MM.1S (cell line): ENCODE measurements at regions not wholly inside any gene's neighbourhood (a gene's known extent, or its start where the extent isn't known, plus 50 kb on each side); places are given as distances from the start of the nearest gene placed in this dataset.
A peak's percentile ranks its signal among the peaks of the same experiment; 100 is the strongest.
"Not testable (repeated sequence)": the region's sequence is repeated elsewhere in the genome, so short reads cannot be mapped to it uniquely, and the experiment has no call there.

Experiments
- DNase-seq: peaks from one replicate; pipeline ENCODE4 v3.0.0-alpha.2; 2015
- H2AFZ ChIP-seq: fragments of 300-600 bp; sonication (generic); 2 replicates; pipeline ENCODE4 v1.6.0; 2016; ENCODE audit warnings: antibody characterized with exemption, low read length
- H3F3A ChIP-seq: fragments of 300-600 bp; sonication (generic); 2 replicates; pipeline ENCODE4 v1.6.1; 2016; ENCODE audit warnings: mild to moderate bottlenecking, antibody characterized with exemption, low read length, moderate library complexity, mixed read lengths; ENCODE audit not compliant: insufficient read depth
- H3K27ac ChIP-seq: fragments of 300-600 bp; sonication (generic); 2 replicates; pipeline ENCODE4 v1.5.1; 2016; ENCODE audit warnings: mild to moderate bottlenecking, low read length
- H3K27me3 ChIP-seq: fragments of 300-600 bp; sonication (generic); replicated peaks from 2 replicates; pipeline ENCODE4 v1.6.0; 2016; ENCODE audit warnings: low read length; ENCODE audit not compliant: insufficient read depth
- H3K36me3 ChIP-seq: fragments of 300-600 bp; sonication (generic); replicated peaks from 2 replicates; pipeline ENCODE4 v1.6.1; 2016; ENCODE audit warnings: mild to moderate bottlenecking, low read length, mixed read lengths; ENCODE audit not compliant: insufficient read depth
- H3K4me1 ChIP-seq: fragments of 300-600 bp; sonication (generic); 2 replicates; pipeline ENCODE4 v1.6.1; 2016; ENCODE audit warnings: low read length, mixed read lengths
- H3K4me2 ChIP-seq: fragments of 300-600 bp; sonication (generic); 2 replicates; pipeline ENCODE4 v1.6.0; 2016; ENCODE audit warnings: low read depth, low read length
- H3K4me3 ChIP-seq: fragments of 300-600 bp; sonication (generic); 2 replicates; pipeline ENCODE4 v1.5.1; 2016; ENCODE audit warnings: low read length, mixed read lengths
- H3K79me2 ChIP-seq: fragments of 300-600 bp; sonication (generic); 2 replicates; pipeline ENCODE4 v1.6.1; 2016; ENCODE audit warnings: mixed run types, low read length, mixed read lengths
- H3K9ac ChIP-seq: fragments of 300-600 bp; sonication (generic); 2 replicates; pipeline ENCODE4 v1.6.1; 2016; ENCODE audit warnings: low read length, mixed read lengths
- H3K9me2 ChIP-seq: fragments of 300-600 bp; sonication (generic); replicated peaks from 2 replicates; pipeline ENCODE4 v1.6.1; 2016; ENCODE audit warnings: mild to moderate bottlenecking, low read length, mixed read lengths; ENCODE audit not compliant: insufficient read depth
- H3K9me3 ChIP-seq: fragments of 300-600 bp; sonication (generic); replicated peaks from 2 replicates; pipeline ENCODE4 v1.6.1; 2016; ENCODE audit warnings: mild to moderate bottlenecking, low read length, mixed read lengths; ENCODE audit not compliant: insufficient read depth
- H4K20me1 ChIP-seq: fragments of 300-600 bp; sonication (generic); 2 replicates; pipeline ENCODE4 v1.6.1; 2016; ENCODE audit warnings: mild to moderate bottlenecking, low read length, moderate library complexity, mixed read lengths; ENCODE audit not compliant: insufficient read depth
- TF ChIP-seq, protein P1 (sequence below): fragments of 300-600 bp; sonication (generic); IDR thresholded peaks from 2 replicates; pipeline ENCODE4 v1.5.1; 2016; ENCODE audit warnings: antibody characterized with exemption, low read length, mixed read lengths

DNA sequence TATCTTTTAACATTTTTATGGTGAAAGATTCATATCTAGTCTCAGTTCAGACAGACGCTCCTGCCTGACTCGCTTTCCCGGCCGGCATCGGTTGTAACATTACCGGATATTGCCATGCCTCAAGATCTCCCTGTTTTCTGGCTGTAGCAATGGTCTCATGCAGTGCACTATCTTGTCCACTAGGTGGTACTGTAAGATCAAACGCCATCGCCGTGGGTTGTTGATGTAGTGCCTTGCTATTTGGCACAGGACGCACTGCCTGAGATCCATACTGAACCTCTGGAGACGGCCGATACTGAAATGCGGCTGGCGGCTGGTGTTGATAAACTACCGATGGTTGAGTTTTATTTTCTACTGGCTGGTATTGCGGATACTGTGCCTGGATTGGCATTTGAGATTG, 75.9 kb upstream of the ZNF195 start:
- not testable (repeated sequence) for H3K27me3 ChIP-seq, H3K27ac ChIP-seq, H3K9ac ChIP-seq, H4K20me1 ChIP-seq, H3K4me1 ChIP-seq, H2AFZ ChIP-seq, H3K36me3 ChIP-seq, H3F3A ChIP-seq, H3K9me2 ChIP-seq, H3K79me2 ChIP-seq, H3K9me3 ChIP-seq
- Histone ChIP-seq H3K4me3 (peak overlapping the region; percentile 31; the same call in 1 of the 2 replicates), H3K4me2 (peak overlapping the region; percentile 41; the same call in 1 of the 2 replicates)
- TF ChIP-seq, protein P1, sequence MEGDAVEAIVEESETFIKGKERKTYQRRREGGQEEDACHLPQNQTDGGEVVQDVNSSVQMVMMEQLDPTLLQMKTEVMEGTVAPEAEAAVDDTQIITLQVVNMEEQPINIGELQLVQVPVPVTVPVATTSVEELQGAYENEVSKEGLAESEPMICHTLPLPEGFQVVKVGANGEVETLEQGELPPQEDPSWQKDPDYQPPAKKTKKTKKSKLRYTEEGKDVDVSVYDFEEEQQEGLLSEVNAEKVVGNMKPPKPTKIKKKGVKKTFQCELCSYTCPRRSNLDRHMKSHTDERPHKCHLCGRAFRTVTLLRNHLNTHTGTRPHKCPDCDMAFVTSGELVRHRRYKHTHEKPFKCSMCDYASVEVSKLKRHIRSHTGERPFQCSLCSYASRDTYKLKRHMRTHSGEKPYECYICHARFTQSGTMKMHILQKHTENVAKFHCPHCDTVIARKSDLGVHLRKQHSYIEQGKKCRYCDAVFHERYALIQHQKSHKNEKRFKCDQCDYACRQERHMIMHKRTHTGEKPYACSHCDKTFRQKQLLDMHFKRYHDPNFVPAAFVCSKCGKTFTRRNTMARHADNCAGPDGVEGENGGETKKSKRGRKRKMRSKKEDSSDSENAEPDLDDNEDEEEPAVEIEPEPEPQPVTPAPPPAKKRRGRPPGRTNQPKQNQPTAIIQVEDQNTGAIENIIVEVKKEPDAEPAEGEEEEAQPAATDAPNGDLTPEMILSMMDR, result peak; percentile 61
- DNase-seq, result peak; percentile 45

DNA sequence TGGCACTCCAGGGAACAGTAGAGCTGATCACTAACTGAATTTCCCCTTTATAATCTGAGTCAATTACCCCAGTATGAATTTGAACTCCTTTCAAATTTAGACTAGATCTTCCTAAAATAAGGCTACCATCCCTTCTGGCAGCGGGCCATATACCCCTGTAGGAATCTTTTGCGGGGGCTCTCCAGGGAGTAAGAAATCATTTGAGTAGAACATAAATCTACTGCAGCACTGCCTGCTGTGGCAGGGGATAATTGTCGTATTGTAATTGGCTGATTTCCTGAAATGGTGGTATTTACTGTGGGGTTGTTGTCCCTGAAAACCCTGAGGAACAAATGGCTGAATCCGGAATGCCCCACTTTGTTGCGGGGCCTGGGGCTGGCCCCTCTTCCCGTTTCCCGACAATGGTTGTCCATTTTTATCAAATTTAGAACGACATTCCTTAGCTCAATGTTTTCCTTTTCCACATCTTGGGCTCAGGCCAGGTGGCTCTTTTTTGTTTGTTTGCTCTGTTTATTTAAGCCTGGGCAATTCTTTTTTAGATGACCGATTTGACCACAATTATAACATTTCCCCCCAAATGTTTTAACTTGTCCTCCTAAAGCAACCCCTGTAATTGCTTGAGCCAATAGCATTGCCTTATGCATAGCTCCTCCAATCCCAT, 74.8 kb upstream of the ZNF195 start:
- H3K36me3 ChIP-seq, H3K79me2 ChIP-seq, H3K4me2 ChIP-seq: not testable (repeated sequence)

DNA sequence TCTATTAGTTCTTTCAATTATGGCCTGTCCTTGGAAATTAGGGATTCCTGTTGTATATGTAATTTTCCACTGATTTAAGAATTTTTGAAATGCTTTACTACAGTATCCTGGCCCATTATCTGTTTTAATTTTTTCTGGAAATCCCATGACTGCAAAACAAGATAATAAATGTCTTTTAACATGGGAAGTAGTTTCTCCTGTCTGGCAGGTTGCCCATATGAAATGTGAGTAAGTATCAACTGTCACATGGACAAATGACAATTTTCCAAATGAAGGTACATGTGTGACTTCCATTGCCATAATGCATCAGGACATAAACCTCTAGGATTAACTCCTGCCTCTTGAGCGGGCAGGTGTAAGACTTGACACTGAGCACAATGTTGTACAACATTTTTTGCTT, 71.9 kb upstream of the ZNF195 start:
- not testable (repeated sequence) for H3F3A ChIP-seq, H3K4me3 ChIP-seq, H3K36me3 ChIP-seq, H2AFZ ChIP-seq, H3K9me2 ChIP-seq, H3K27ac ChIP-seq, H3K27me3 ChIP-seq, H3K9ac ChIP-seq, H4K20me1 ChIP-seq, H3K4me2 ChIP-seq, H3K9me3 ChIP-seq, H3K79me2 ChIP-seq, H3K4me1 ChIP-seq, DNase-seq

More for the DNA sequence above, 74.8 kb upstream of the ZNF195 start:
- not testable (repeated sequence) for DNase-seq, H4K20me1 ChIP-seq, H3K9ac ChIP-seq, H3K4me1 ChIP-seq, H3K4me3 ChIP-seq, H3K27me3 ChIP-seq, H3K9me3 ChIP-seq, H2AFZ ChIP-seq, H3K27ac ChIP-seq, H3K9me2 ChIP-seq, H3F3A ChIP-seq

DNA sequence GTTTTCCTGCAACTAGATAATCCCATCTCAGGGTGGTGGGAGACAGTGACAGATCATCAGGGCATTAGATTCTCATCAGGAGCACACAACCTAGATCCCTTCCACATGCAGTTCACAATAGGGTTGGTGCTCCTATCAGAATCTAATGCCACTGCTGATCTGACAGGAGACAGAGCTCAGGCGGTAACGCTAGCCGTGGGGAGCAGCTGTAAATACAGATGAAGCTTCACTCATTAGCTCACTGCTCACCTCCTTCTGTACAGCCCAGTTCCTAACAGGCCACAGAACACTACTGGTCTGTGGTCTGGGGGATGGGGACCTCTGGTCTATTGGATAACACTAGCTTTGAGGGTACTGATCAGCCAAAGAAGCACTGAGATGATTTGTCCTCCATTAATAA, 66.6 kb upstream of the ZNF195 start:
- H3K27ac ChIP-seq, H3K79me2 ChIP-seq, H3K4me1 ChIP-seq, H3F3A ChIP-seq, H3K9me2 ChIP-seq, H3K4me2 ChIP-seq, H3K4me3 ChIP-seq, H3K9me3 ChIP-seq, H3K9ac ChIP-seq, H3K27me3 ChIP-seq, H3K36me3 ChIP-seq, H4K20me1 ChIP-seq, DNase-seq, H2AFZ ChIP-seq: not testable (repeated sequence)

DNA sequence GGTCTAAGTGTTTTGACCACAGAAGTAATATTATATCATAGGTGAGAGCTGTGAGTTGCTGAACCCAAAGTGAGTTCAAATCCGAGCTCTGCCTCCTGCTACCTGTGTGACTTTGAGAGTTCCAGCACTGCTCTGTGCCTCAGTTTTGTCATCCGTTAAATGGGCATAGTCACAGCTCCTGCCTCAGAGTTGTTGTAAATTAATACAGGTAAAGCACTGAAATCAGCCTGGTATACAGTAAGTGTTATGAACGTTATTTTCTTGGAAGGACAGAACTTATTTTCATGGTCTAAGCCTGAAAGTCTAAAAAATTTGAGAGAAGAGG, 65.4 kb upstream of the ZNF195 start:
- not testable (repeated sequence) for H3K9me2 ChIP-seq, H3K4me3 ChIP-seq, DNase-seq, H3K9me3 ChIP-seq, H3F3A ChIP-seq, H3K4me1 ChIP-seq, H3K79me2 ChIP-seq, H4K20me1 ChIP-seq, H3K4me2 ChIP-seq, H3K27ac ChIP-seq, H2AFZ ChIP-seq, H3K9ac ChIP-seq, H3K36me3 ChIP-seq, H3K27me3 ChIP-seq

DNA sequence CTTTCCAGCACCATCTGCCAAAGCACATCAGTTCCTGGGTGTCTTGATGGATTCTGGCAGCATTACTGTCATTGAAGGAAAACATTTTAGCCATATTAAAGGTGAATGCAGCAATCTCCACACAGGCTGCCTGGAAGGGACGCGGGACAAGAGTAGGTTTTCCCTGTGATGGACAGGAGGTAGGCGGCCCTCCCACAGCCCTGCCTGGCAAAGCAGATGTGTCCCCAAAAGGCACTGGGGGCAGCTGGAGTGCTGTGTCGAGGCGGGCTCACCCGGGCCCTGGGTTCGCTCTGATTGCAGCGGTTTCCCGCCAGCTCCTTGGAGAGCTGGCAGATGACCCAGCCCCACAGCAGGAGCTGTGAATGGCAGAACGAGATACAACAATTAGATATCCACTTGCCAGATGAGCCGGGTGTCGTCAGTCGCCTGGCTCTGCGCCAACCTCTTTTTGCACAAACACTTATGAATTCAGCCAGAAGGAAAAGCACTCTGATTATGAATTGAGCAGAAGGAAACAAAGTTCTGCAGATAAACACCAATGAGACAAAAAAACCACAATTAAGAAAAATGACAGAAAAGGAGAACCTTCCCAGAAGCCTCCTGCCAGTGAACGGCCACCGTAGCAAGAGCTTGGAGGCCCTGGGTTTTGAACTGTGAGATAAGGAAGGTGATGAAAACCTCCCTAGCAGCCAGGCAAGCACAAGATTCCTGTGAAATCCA, 64.9 kb upstream of the ZNF195 start:
- H3K4me1 ChIP-seq, H3K9me3 ChIP-seq, DNase-seq, H3K4me2 ChIP-seq, H3K9ac ChIP-seq, H3K9me2 ChIP-seq, H2AFZ ChIP-seq, H3F3A ChIP-seq, H3K27me3 ChIP-seq, H3K27ac ChIP-seq, H3K79me2 ChIP-seq, H4K20me1 ChIP-seq, H3K4me3 ChIP-seq, H3K36me3 ChIP-seq: not testable (repeated sequence)

DNA sequence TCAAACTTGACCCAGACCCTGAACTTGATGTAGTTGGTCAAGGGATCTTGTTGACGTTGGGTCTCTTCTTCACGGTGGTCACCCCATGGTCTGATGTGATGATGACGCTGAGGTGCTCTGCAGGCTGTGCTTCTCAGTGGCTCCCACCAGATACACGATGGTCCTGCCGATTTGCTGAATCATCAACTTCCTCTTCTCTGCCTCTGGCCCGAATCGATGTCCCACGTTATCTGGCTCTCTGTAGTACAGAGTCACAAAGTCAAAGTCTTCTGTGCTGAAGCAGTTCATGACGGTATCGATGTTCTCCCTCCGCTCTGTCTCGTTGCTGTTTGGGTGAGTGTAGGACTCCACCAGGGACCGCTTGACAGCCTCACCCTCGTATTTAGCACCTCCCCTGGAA, 58.5 kb upstream of the ZNF195 start:
- H3K79me2 ChIP-seq, H3K9ac ChIP-seq, H3K9me2 ChIP-seq, H3K9me3 ChIP-seq, H4K20me1 ChIP-seq, H3K4me3 ChIP-seq, DNase-seq, H3K27ac ChIP-seq, H3K27me3 ChIP-seq, H3K4me2 ChIP-seq, H3K4me1 ChIP-seq, H3F3A ChIP-seq, H2AFZ ChIP-seq, H3K36me3 ChIP-seq: not testable (repeated sequence)
